ENCODE measurements at regions not wholly inside any gene's neighbourhood (a gene's known extent, or its start where the extent isn't known, plus 50 kb on each side); places are given as distances from the start of the nearest gene placed in this dataset.

- no peak for DNase-seq (ENCODE audit: low spot score)
Observed at GRCh38 chr10:131751827-131752775, 148.7 kb upstream of the PPP2R2D start.

- DNase-seq (ENCODE audit: low spot score), result no peak
Observed at GRCh38 chr10:131753336-131753735, 147.5 kb upstream of the PPP2R2D start.

GRCh38 chr10:131755200-131755599 is 145.6 kb upstream of the PPP2R2D start:
- DNase-seq (ENCODE audit: low spot score), result no peak

- no peak for DNase-seq (ENCODE audit: low spot score)
Observed at GRCh38 chr10:131757285-131758058, 143.3 kb upstream of the PPP2R2D start.

GRCh38 chr10:131758062-131758938 is 142.5 kb upstream of the PPP2R2D start:
- DNase-seq (ENCODE audit: low spot score), result no peak

GRCh38 chr10:131758939-131759301 is 141.9 kb upstream of the PPP2R2D start:
- no peak for DNase-seq (ENCODE audit: low spot score)

- DNase-seq (ENCODE audit: low spot score), result no peak
Observed at GRCh38 chr10:131759347-131759746, 141.5 kb upstream of the PPP2R2D start.

GRCh38 chr10:131760416-131761166 is 140.2 kb upstream of the PPP2R2D start:
- DNase-seq (ENCODE audit: low spot score), result no peak

- no peak for DNase-seq (ENCODE audit: low spot score)
Observed at GRCh38 chr10:131762789-131763696, 137.8 kb upstream of the PPP2R2D start.

- DNase-seq (ENCODE audit: low spot score), result no peak
Observed at GRCh38 chr10:131764929-131765328, 135.9 kb upstream of the PPP2R2D start.

GRCh38 chr10:131766096-131766495 is 134.7 kb upstream of the PPP2R2D start:
- no peak for DNase-seq (ENCODE audit: low spot score)

- no peak for DNase-seq (ENCODE audit: low spot score)
Observed at GRCh38 chr10:131767716-131768115, 133.1 kb upstream of the PPP2R2D start.

GRCh38 chr10:131769571-131770410 is 131.0 kb upstream of the PPP2R2D start:
- no peak for DNase-seq (ENCODE audit: low spot score)

GRCh38 chr10:131770946-131771633 is 129.7 kb upstream of the PPP2R2D start:
- DNase-seq (ENCODE audit: low spot score), result no peak

GRCh38 chr10:131771634-131772358 is 129.0 kb upstream of the PPP2R2D start:
- no peak for DNase-seq (ENCODE audit: low spot score)

- DNase-seq (ENCODE audit: low spot score), result no peak
Observed at GRCh38 chr10:131772441-131772840, 128.4 kb upstream of the PPP2R2D start.

- DNase-seq (ENCODE audit: low spot score), result no peak
Observed at GRCh38 chr10:131773370-131774343, 127.2 kb upstream of the PPP2R2D start.

Measured in H4 (cell line).